ENCODE measurements at regions not wholly inside any gene's neighbourhood (a gene's known extent, or its start where the extent isn't known, plus 50 kb on each side); places are given as distances from the start of the nearest gene placed in this dataset.

GRCh38 chr2:129672521-129672920, 306.9 kb upstream of the RAB6C start:
- TF ChIP-seq CTCF (IDR thresholded peaks at IDR 0.05) (no peak), POLR2A (IDR thresholded peaks at IDR 0.05) (no peak)

Measured in thyroid gland (tissue), 4 donors.